ENCODE measurements at regions not wholly inside any gene's neighbourhood (a gene's known extent, or its start where the extent isn't known, plus 50 kb on each side); places are given as distances from the start of the nearest gene placed in this dataset.
A peak's percentile ranks its signal among the peaks of the same experiment; 100 is the strongest.
"Not testable (repeated sequence)": the region's sequence is repeated elsewhere in the genome, so short reads cannot be mapped to it uniquely, and the experiment has no call there.

DNA sequence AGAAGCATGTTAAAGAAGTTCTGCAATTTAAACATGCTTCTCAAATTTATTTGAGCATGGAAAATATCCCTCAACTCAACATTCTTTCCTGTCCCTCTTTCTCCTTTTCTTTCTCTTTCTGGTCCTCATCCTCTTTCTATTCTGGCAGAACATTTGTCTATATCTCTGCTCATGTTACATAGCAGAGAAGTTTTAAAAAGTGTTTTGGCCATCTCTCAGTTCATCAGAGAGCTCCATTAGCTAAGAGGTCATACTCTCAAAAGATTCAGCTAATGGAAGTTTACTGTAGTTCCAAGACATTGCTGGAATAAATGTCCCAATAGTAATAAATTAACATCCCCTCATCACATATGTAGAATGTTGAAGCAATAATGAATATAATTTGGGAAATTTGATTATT is 53.5 kb downstream of the XCL2 start:
- no peak for DNase-seq
- Mint-ChIP-seq H3K36me3 (ENCODE audit: low read depth) (no peaks in the 10 kb centered on the region), H3K4me1 (ENCODE audit: low read depth) (peaks cover 10% of the 10 kb centered on the region; the same call in 1 of the 2 replicates), H3K27me3 (ENCODE audit: insufficient read depth) (peaks cover 4% of the 10 kb centered on the region), H3K4me3 (no peak overlapping the region), H3K9me3 (peaks cover 4% of the 10 kb centered on the region; the same call in 1 of the 2 replicates), H3K27ac (no peak overlapping the region)
- TF ChIP-seq, protein P1, sequence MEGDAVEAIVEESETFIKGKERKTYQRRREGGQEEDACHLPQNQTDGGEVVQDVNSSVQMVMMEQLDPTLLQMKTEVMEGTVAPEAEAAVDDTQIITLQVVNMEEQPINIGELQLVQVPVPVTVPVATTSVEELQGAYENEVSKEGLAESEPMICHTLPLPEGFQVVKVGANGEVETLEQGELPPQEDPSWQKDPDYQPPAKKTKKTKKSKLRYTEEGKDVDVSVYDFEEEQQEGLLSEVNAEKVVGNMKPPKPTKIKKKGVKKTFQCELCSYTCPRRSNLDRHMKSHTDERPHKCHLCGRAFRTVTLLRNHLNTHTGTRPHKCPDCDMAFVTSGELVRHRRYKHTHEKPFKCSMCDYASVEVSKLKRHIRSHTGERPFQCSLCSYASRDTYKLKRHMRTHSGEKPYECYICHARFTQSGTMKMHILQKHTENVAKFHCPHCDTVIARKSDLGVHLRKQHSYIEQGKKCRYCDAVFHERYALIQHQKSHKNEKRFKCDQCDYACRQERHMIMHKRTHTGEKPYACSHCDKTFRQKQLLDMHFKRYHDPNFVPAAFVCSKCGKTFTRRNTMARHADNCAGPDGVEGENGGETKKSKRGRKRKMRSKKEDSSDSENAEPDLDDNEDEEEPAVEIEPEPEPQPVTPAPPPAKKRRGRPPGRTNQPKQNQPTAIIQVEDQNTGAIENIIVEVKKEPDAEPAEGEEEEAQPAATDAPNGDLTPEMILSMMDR (IDR thresholded peaks at IDR 0.05) = no peak

DNA sequence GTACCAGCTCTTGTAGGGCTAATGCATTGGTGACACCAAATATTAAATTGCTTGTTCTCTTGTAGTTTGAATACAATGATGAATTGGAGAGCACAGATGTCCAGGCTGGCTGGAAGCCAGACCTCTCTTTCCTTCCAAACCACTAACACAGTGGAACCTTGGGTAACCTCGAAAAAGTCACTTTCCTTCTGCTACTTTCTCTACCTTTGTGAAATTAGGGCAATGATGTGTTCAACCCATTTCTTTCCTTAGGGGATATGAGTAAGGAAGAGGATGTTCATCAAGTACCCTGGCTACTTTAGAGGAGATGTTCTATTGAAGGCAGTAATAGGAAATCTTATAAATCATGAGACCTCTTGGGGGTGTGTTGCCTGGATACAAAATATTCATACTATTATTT is 55.7 kb downstream of the XCL2 start:
- no peaks in the 10 kb centered on the region for H3K27me3 Mint-ChIP-seq (ENCODE audit: insufficient read depth)
- no peak overlapping the region; the same call in 1 of the 2 replicates for H3K4me3 Mint-ChIP-seq
- TF ChIP-seq, protein P1 (IDR thresholded peaks at IDR 0.05) = no peak
- no peaks in the 10 kb centered on the region for H3K36me3 Mint-ChIP-seq (ENCODE audit: low read depth)
- H3K4me1 Mint-ChIP-seq (ENCODE audit: low read depth) = peaks cover 30% of the 10 kb centered on the region
- peak overlapping the region; percentile 44; the same call in 1 of the 2 replicates for H3K27ac Mint-ChIP-seq
- peaks cover 4% of the 10 kb centered on the region; the same call in 1 of the 2 replicates for H3K9me3 Mint-ChIP-seq
- DNase-seq = peak; percentile 3

GRCh38 chr1:168486820-168487219 is 57.0 kb downstream of the XCL2 start:
- H3K9me3 Mint-ChIP-seq; H3K36me3 Mint-ChIP-seq (ENCODE audit: low read depth); H3K27me3 Mint-ChIP-seq (ENCODE audit: insufficient read depth); DNase-seq; H3K27ac Mint-ChIP-seq; H3K4me3 Mint-ChIP-seq: not testable (repeated sequence)
- peaks cover 42% of the 10 kb centered on the region for H3K4me1 Mint-ChIP-seq (ENCODE audit: low read depth)

- TF ChIP-seq, protein P1 (IDR thresholded peaks at IDR 0.05) = no peak
- Mint-ChIP-seq H3K4me1 (ENCODE audit: low read depth) (peaks cover 42% of the 10 kb centered on the region), H3K27me3 (ENCODE audit: insufficient read depth) (no peaks in the 10 kb centered on the region), H3K9me3 (peaks cover 4% of the 10 kb centered on the region; the same call in 1 of the 2 replicates), H3K27ac (0 out of 2 replicates have a peak overlapping the region, but pooled peaks have one; percentile 25), H3K4me3 (no peak overlapping the region), H3K36me3 (ENCODE audit: low read depth) (peaks cover 4% of the 10 kb centered on the region)
- DNase-seq = no peak
Measured at GRCh38 chr1:168485048-168485447, 58.7 kb downstream of the XCL2 start.

- Mint-ChIP-seq H3K27ac (no peak overlapping the region), H3K36me3 (ENCODE audit: low read depth) (peaks cover 4% of the 10 kb centered on the region), H3K27me3 (ENCODE audit: insufficient read depth) (no peaks in the 10 kb centered on the region), H3K4me3 (no peak overlapping the region), H3K9me3 (peaks cover 4% of the 10 kb centered on the region; the same call in 1 of the 2 replicates), H3K4me1 (ENCODE audit: low read depth) (peaks cover 42% of the 10 kb centered on the region)
- no peak for DNase-seq
- TF ChIP-seq, protein P1 (IDR thresholded peaks at IDR 0.05) = no peak
Measured at GRCh38 chr1:168484083-168484482, 59.7 kb downstream of the XCL2 start.

DNA sequence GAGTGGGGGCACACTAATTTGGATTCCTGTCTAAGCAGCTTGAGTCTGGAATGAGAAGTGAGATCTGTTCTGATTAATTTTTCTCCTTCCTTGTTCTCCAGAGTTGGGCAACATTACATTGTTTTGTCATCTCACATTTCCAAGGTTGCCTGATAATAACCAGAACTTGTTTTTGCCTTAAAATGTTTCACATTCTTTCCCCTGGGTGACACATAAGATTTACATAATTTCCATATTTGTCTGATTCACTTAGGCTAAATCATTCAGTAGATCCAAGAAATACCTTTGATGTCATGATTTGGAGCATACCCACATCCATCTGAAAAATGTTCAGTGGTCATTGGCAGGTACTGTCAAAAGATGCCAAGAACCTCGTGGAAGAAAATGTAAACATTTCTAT is 60.3 kb downstream of the XCL2 start:
- Mint-ChIP-seq H3K4me3 (peak overlapping the region; percentile 2; the same call in 1 of the 2 replicates), H3K27me3 (ENCODE audit: insufficient read depth) (no peaks in the 10 kb centered on the region), H3K36me3 (ENCODE audit: low read depth) (peaks cover 4% of the 10 kb centered on the region), H3K9me3 (peaks cover 4% of the 10 kb centered on the region; the same call in 1 of the 2 replicates), H3K27ac (peak overlapping the region; percentile 48), H3K4me1 (ENCODE audit: low read depth) (peaks cover 42% of the 10 kb centered on the region)
- peak; percentile 65 for DNase-seq
- TF ChIP-seq, protein P1 (IDR thresholded peaks at IDR 0.05) = no peak

Data from HFFc6 (cell line).